HEK293T (cell line): ENCODE measurements at regions not wholly inside any gene's neighbourhood (a gene's known extent, or its start where the extent isn't known, plus 50 kb on each side); places are given as distances from the start of the nearest gene placed in this dataset.
"Not testable (repeated sequence)": the region's sequence is repeated elsewhere in the genome, so short reads cannot be mapped to it uniquely, and the experiment has no call there.

Experiments
- BHLHE40 ChIP-seq: fragments of 450-650 bp; IDR thresholded peaks from 2 replicates; pipeline ENCODE4 v1.6.1; 2016; ENCODE audit warnings: mild to moderate bottlenecking, moderate library complexity, borderline replicate concordance
- CTBP1 ChIP-seq: fragments of 450-650 bp; IDR thresholded peaks from 2 replicates; pipeline ENCODE4 v1.6.1; 2016; ENCODE audit warnings: borderline replicate concordance
- ELF4 ChIP-seq: fragments of 450-650 bp; IDR thresholded peaks from 2 replicates; pipeline ENCODE4 v1.6.1; 2017; ENCODE audit warnings: antibody characterized with exemption
- FOXK2 ChIP-seq: fragments of 450-650 bp; IDR thresholded peaks from 2 replicates; pipeline ENCODE4 v1.6.1; 2016; ENCODE audit warnings: mild to moderate bottlenecking
- FOXM1 ChIP-seq: fragments of 450-650 bp; IDR thresholded peaks from 2 replicates; pipeline ENCODE4 v1.6.1; 2017; ENCODE audit warnings: mild to moderate bottlenecking, borderline replicate concordance
- HDGF ChIP-seq: fragments of 450-650 bp; IDR thresholded peaks from 2 replicates; pipeline ENCODE4 v1.6.1; 2017; ENCODE audit warnings: antibody characterized with exemption, borderline replicate concordance
- LEF1 ChIP-seq: fragments of 450-650 bp; IDR thresholded peaks from 2 replicates; pipeline ENCODE4 v1.6.1; 2017; ENCODE audit warnings: mild to moderate bottlenecking, borderline replicate concordance
- NFRKB ChIP-seq: fragments of 450-650 bp; IDR thresholded peaks from 2 replicates; pipeline ENCODE4 v1.6.1; 2016; ENCODE audit warnings: mild to moderate bottlenecking, moderate library complexity
- SP1 ChIP-seq: fragments of 450-650 bp; IDR thresholded peaks from 2 replicates; pipeline ENCODE4 v1.6.1; 2017
- SUZ12 ChIP-seq: fragments of 450-650 bp; IDR thresholded peaks from 2 replicates; pipeline ENCODE4 v1.6.1; 2016; ENCODE audit warnings: mild to moderate bottlenecking
- ZNF384 ChIP-seq: fragments of 450-650 bp; IDR thresholded peaks from 2 replicates; pipeline ENCODE4 v1.6.1; 2016
- TF ChIP-seq, protein P1 (sequence below): fragments of 450-650 bp; IDR thresholded peaks from 2 replicates; pipeline ENCODE4 v1.6.1; 2016

DNA sequence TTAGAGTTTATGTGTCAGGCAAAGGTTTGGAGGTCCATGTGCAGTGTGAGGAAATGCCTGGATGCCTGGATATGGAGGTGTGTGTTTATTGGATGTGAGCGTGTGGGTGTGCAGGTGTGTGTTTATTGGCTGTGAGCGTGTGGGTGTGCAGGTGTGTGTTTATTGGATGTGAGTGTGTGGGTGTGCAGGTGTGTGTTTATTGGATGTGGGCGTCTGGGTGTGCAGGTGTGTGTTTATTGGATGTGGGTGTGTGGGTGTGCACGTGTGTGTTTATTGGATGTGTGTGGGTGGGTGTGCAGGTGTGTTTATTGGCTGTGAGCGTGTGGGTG is 79.3 kb downstream of the SLC2A10 start:
- TF ChIP-seq BHLHE40, SUZ12, ZNF384, FOXM1, CTBP1, HDGF, FOXK2, SP1, LEF1, ELF4, NFRKB: not testable (repeated sequence)
- TF ChIP-seq, protein P1, sequence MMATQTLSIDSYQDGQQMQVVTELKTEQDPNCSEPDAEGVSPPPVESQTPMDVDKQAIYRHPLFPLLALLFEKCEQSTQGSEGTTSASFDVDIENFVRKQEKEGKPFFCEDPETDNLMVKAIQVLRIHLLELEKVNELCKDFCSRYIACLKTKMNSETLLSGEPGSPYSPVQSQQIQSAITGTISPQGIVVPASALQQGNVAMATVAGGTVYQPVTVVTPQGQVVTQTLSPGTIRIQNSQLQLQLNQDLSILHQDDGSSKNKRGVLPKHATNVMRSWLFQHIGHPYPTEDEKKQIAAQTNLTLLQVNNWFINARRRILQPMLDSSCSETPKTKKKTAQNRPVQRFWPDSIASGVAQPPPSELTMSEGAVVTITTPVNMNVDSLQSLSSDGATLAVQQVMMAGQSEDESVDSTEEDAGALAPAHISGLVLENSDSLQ = not testable (repeated sequence)
